Right cardiac atrium (tissue), 5 donors: ENCODE measurements at regions not wholly inside any gene's neighbourhood (a gene's known extent, or its start where the extent isn't known, plus 50 kb on each side); places are given as distances from the start of the nearest gene placed in this dataset.

Experiments
- ATAC-seq, 2 donors: fragments of 200-7000 bp; cut with Tn5 transposase; one replicate each; pipeline versions ENCODE4 v1.8.0 to v1.9.1; 2020; ENCODE audit warnings: moderate library complexity in 2 of 2, mild to moderate bottlenecking in 1 of 2
- DNase-seq, 3 donors: peaks; one replicate each; pipeline ENCODE4 v3.0.0-alpha.2; 2020
- H3K27ac ChIP-seq: one replicate; pipeline ENCODE4 v1.5.1; 2013; ENCODE audit warnings: mild to moderate bottlenecking, low read length, control low read depth, moderate library complexity
- H3K27me3 ChIP-seq: one replicate; pipeline ENCODE4 v1.6.1; 2013; ENCODE audit not compliant: control insufficient read depth, insufficient read depth
- H3K4me1 ChIP-seq: one replicate; pipeline ENCODE4 v1.6.1; 2013; ENCODE audit warnings: low read length; ENCODE audit not compliant: control insufficient read depth, insufficient read depth
- H3K4me3 ChIP-seq: one replicate; pipeline ENCODE4 v1.5.1; 2013; ENCODE audit warnings: low read length, control low read depth
- H3K9me3 ChIP-seq: one replicate; pipeline ENCODE4 v1.6.1; 2013; ENCODE audit warnings: low read length; ENCODE audit not compliant: control insufficient read depth
- WGBS: extraction: QIAGEN DNeasy Blood & Tissue Kit; methylation state at CpG from one replicate; pipeline ENCODE4 v1.1.7; 2013; 5-methylcytosine and 5-hydroxymethylcytosine counted together
- intact Hi-C, 4 donors: fragments of 100-400 bp; cut with DNase I; formaldehyde crosslinking; loops; one replicate each; pipeline versions ENCODE4 v1.11.0 to v1.14.0; 2022 to 2023
- donor health status: healthy with polysubstance abuse.
- donor health status: DM: no; HTN: yes; CAD: no.
- donor health status: DM: no; HTN: no; CAD: no.
- donor health status: DM: no; HTN: yes; CAD: no; lungs with severe emphysema.
- donor health status: DM: yes; HTN: yes; CAD: no.

DNA sequence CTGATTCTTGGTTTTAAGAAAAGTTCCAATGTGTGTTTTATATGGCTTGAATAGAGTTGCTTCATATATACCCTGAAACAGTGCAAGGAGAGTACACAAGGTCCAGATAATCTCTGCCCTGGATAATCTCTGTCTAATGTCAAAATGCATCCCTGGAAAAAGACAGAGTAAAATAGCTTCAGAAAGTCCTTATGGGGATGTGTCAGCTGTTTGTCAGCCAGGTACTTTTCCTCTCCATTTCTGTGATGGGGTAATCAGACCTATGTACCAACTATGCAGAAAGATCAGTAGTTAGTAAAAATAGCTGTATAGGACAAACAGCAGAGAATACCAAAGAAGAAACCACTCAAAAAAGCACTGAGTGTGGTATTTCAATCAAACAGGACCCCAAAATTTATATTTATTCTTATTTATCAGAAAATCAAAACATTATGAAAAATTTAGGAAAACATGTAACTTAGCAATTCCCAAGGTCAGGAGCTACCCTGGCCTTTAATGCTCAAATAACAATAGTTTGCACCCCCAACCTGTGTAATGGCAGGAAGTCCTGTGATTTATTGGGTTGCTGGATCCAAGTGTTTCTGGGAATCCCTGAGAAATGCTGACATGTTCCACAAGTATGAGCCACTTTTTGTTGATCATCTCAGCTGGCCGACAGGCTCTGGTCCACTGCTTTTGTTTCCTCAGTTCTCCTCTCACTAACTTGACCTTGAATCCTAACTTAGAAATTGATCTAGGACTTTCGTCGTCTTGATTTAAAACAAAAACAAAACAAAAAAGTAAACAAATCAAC, 69.6 kb downstream of the MDH1 start:
- WGBS, result 66% methylated on average over 3 of the region's 3 CpGs

GRCh38 chr2:63660060-63660459, 71.3 kb downstream of the MDH1 start:
- DNase-seq (no peak), ATAC-seq (no peak)
- no peaks in the 10 kb centered on the region for H3K4me1 ChIP-seq
- intact Hi-C loops, result no loop called here
- H3K27ac ChIP-seq, result no peak overlapping the region
- no peaks in the 10 kb centered on the region for H3K27me3 ChIP-seq
- H3K9me3 ChIP-seq, result no peaks in the 10 kb centered on the region
- H3K4me3 ChIP-seq, result no peak overlapping the region

More for the DNA sequence above, 69.6 kb downstream of the MDH1 start:
- ATAC-seq (no peak), DNase-seq (no peak)
- H3K4me3 ChIP-seq, result no peak overlapping the region
- H3K27ac ChIP-seq, result no peak overlapping the region
- H3K4me1 ChIP-seq, result no peaks in the 10 kb centered on the region
- H3K27me3 ChIP-seq, result no peaks in the 10 kb centered on the region
- no peaks in the 10 kb centered on the region for H3K9me3 ChIP-seq
- intact Hi-C loops, result no loop called here

GRCh38 chr2:63661076-63661475, 72.3 kb downstream of the MDH1 start:
- H3K9me3 ChIP-seq, result no peaks in the 10 kb centered on the region
- H3K27me3 ChIP-seq, result no peaks in the 10 kb centered on the region
- H3K27ac ChIP-seq, result no peak overlapping the region
- no peak overlapping the region for H3K4me3 ChIP-seq
- H3K4me1 ChIP-seq, result no peaks in the 10 kb centered on the region
- intact Hi-C loops, result no loop called here
- no peak for ATAC-seq
- no peak for DNase-seq

- DNase-seq (no peak), ATAC-seq (no peak)
- Histone ChIP-seq H3K4me3 (no peak overlapping the region), H3K27ac (no peak overlapping the region), H3K9me3 (no peaks in the 10 kb centered on the region), H3K4me1 (no peaks in the 10 kb centered on the region), H3K27me3 (no peaks in the 10 kb centered on the region)
- 83% methylated on average over 3 of the region's 3 CpGs for WGBS
- intact Hi-C loops, result no loop called here
These were observed 73.5 kb downstream of the MDH1 start for GRCh38 chr2:63662028-63662804.

- Histone ChIP-seq H3K4me3 (no peak overlapping the region), H3K27ac (no peak overlapping the region), H3K9me3 (no peaks in the 10 kb centered on the region), H3K27me3 (no peaks in the 10 kb centered on the region), H3K4me1 (no peaks in the 10 kb centered on the region)
- no peak for DNase-seq
- 43% methylated on average over 3 of the region's 3 CpGs for WGBS
- ATAC-seq, result no peak
- intact Hi-C loops, result no loop called here
These were observed 74.5 kb downstream of the MDH1 start for GRCh38 chr2:63663013-63663864.

DNA sequence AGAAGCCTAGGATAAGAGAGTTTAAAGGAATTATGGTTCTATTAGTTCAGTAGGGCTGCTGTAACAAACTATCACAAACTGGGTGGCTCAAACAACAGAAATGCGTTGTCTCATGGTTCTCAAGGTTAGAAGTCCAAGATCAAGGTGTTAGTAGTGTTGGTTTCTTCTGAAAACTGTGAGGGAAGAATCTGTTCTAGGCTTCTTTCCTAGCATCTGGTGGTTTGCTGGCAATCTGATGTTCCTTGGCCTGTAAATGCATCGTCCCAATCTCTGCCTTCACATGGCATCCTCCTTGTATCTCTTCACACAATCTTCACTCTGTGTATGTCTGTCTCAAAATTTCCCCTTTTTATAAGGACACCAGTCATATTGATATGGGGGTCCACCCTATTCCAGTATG, 76.3 kb downstream of the MDH1 start:
- Histone ChIP-seq H3K9me3 (no peaks in the 10 kb centered on the region), H3K4me1 (no peaks in the 10 kb centered on the region), H3K4me3 (no peak overlapping the region), H3K27ac (no peak overlapping the region), H3K27me3 (no peaks in the 10 kb centered on the region)
- 45% methylated on average over 2 of the region's 2 CpGs for WGBS
- intact Hi-C loops, result no loop called here
- ATAC-seq (no peak), DNase-seq (no peak)

- Histone ChIP-seq H3K27ac (no peak overlapping the region), H3K4me1 (no peaks in the 10 kb centered on the region), H3K9me3 (no peaks in the 10 kb centered on the region), H3K4me3 (no peak overlapping the region), H3K27me3 (no peaks in the 10 kb centered on the region)
- intact Hi-C loops, result no loop called here
- DNase-seq (no peak), ATAC-seq (no peak)
- WGBS, result 53% methylated on average over 2 of the region's 2 CpGs
These were observed 77.2 kb downstream of the MDH1 start for GRCh38 chr2:63665846-63666475.

GRCh38 chr2:63667132-63667700, 78.5 kb downstream of the MDH1 start:
- intact Hi-C loops, result no loop called here
- Histone ChIP-seq H3K4me3 (no peak overlapping the region), H3K27ac (no peak overlapping the region), H3K9me3 (no peaks in the 10 kb centered on the region), H3K27me3 (no peaks in the 10 kb centered on the region), H3K4me1 (no peaks in the 10 kb centered on the region)
- 88% methylated on average over 3 of the region's 3 CpGs for WGBS
- ATAC-seq (no peak), DNase-seq (no peak)

GRCh38 chr2:63668000-63668399, 79.2 kb downstream of the MDH1 start:
- ATAC-seq, result no peak
- H3K27me3 ChIP-seq, result no peaks in the 10 kb centered on the region
- no peak overlapping the region for H3K27ac ChIP-seq
- H3K9me3 ChIP-seq, result no peaks in the 10 kb centered on the region
- H3K4me1 ChIP-seq, result no peaks in the 10 kb centered on the region
- WGBS, result 70% methylated on average over 1 of the region's 1 CpG
- no peak for DNase-seq
- intact Hi-C loops, result no loop called here
- H3K4me3 ChIP-seq, result no peak overlapping the region

DNA sequence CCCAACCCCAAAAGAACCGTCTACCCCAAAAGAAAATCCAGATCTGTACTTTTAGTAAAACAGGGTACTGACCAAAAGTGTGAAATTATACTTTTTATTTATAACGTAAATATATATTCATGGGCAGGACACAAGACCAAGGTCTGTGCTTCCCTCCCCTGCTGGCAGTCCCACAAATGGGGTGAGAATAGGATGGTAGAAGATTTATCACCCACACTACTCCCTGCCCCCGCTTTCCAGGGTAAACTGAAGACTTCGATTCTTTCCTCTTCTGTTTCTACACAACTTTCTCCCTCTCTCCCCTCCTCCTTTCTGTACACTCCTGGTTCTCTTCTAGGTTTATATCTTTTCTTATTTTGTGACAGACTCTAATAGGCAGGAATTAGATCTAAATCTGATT, 79.7 kb downstream of the MDH1 start:
- intact Hi-C loops, result no loop called here
- no peak for ATAC-seq
- WGBS, result 57% methylated on average over 4 of the region's 4 CpGs
- Histone ChIP-seq H3K4me3 (no peak overlapping the region), H3K9me3 (no peaks in the 10 kb centered on the region), H3K4me1 (no peaks in the 10 kb centered on the region), H3K27ac (no peak overlapping the region), H3K27me3 (no peaks in the 10 kb centered on the region)
- no peak for DNase-seq
